C4-2B (cell line): ENCODE measurements at regions not wholly inside any gene's neighbourhood (a gene's known extent, or its start where the extent isn't known, plus 50 kb on each side); places are given as distances from the start of the nearest gene placed in this dataset.

ENCODE experiments used
- CTCF ChIP-seq: fragments of 450-650 bp; conservative IDR thresholded peaks from 2 replicates; pipeline ENCODE4 v1.5.1; 2017; ENCODE audit warnings: mild to moderate bottlenecking
- ZFX ChIP-seq: fragments of 450-650 bp; IDR thresholded peaks from 2 replicates; pipeline ENCODE4 v1.6.1; 2017

- TF ChIP-seq CTCF, result no peak
- 0 out of 2 replicates have a peak, but pooled peaks have one; percentile 21 for TF ChIP-seq ZFX
These were observed 80.6 kb upstream of the GSC start for GRCh38 chr14:94850309-94851211.
